DND-41 (cell line): ENCODE measurements at regions not wholly inside any gene's neighbourhood (a gene's known extent, or its start where the extent isn't known, plus 50 kb on each side); places are given as distances from the start of the nearest gene placed in this dataset.

Source experiments
- ATAC-seq: fragments of 200-7000 bp; cut with Tn5 transposase; 3 replicates; pipeline ENCODE4 v1.9.1; 2021; ENCODE audit warnings: low read depth; ENCODE audit not compliant: insufficient read depth
- DNase-seq: peaks from one replicate; pipeline ENCODE4 v3.0.0-alpha.2; 2020
- H2AFZ ChIP-seq: 2 replicates; pipeline ENCODE4 v1.6.0; 2012; ENCODE audit warnings: low read depth, low read length
- H3K27ac ChIP-seq: 2 replicates; pipeline ENCODE4 v1.5.1; 2012; ENCODE audit warnings: low read length, inconsistent platforms
- H3K27me3 ChIP-seq: fragments of 200-600 bp; sonication (generic); 2 replicates; pipeline ENCODE4 v1.6.0; 2012; ENCODE audit warnings: low read length, mild to moderate bottlenecking, inconsistent platforms; ENCODE audit not compliant: insufficient read depth, poor library complexity
- H3K36me3 ChIP-seq: 2 replicates; pipeline ENCODE4 v1.5.1; 2012; ENCODE audit warnings: low read length, inconsistent platforms; ENCODE audit not compliant: insufficient read depth
- H3K4me1 ChIP-seq: 2 replicates; pipeline ENCODE4 v1.5.1; 2012; ENCODE audit warnings: mild to moderate bottlenecking, low read length; ENCODE audit not compliant: insufficient read depth
- H3K4me2 ChIP-seq: 2 replicates; pipeline ENCODE4 v1.6.0; 2012; ENCODE audit warnings: mild to moderate bottlenecking, moderate library complexity, low read length, inconsistent platforms; ENCODE audit not compliant: insufficient read depth
- H3K4me3 ChIP-seq, 2 experiments: fragments of 200-600 bp in 1 of 2; shearing (Covaris generic) in 1 of 2; 2 replicates each; pipeline ENCODE4 v1.5.1; 2012 to 2016; ENCODE audit warnings: inconsistent platforms in 2 of 2, low read length in 2 of 2, mild to moderate bottlenecking in 2 of 2, low read depth in 1 of 2, moderate library complexity in 1 of 2
- H3K79me2 ChIP-seq: 2 replicates; pipeline ENCODE4 v1.6.0; 2012; ENCODE audit warnings: low read length, inconsistent platforms; ENCODE audit not compliant: insufficient read depth
- H3K9ac ChIP-seq: 2 replicates; pipeline ENCODE4 v1.6.0; 2012; ENCODE audit warnings: low read depth, mild to moderate bottlenecking, inconsistent platforms, low read length, moderate library complexity
- H3K9me3 ChIP-seq: 2 replicates; pipeline ENCODE4 v1.5.1; 2012; ENCODE audit warnings: low read length, moderate library complexity, mild to moderate bottlenecking, inconsistent platforms; ENCODE audit not compliant: insufficient read depth, severe bottlenecking
- H4K20me1 ChIP-seq: 2 replicates; pipeline ENCODE4 v1.6.0; 2012; ENCODE audit warnings: low read length; ENCODE audit not compliant: insufficient read depth
- EZH2 ChIP-seq: IDR thresholded peaks from 3 replicates; pipeline ENCODE4 v1.6.1; 2012; ENCODE audit warnings: borderline replicate concordance, low read depth, mild to moderate bottlenecking, moderate library complexity, low read length, inconsistent platforms; ENCODE audit not compliant: severe bottlenecking
- TF ChIP-seq, protein P1 (sequence below): IDR thresholded peaks from 2 replicates; pipeline ENCODE4 v1.5.1; 2012; ENCODE audit warnings: borderline replicate concordance, low read length, moderate library complexity, mild to moderate bottlenecking; ENCODE audit not compliant: poor library complexity, severe bottlenecking; ENCODE audit errors: extremely low read depth

DNA sequence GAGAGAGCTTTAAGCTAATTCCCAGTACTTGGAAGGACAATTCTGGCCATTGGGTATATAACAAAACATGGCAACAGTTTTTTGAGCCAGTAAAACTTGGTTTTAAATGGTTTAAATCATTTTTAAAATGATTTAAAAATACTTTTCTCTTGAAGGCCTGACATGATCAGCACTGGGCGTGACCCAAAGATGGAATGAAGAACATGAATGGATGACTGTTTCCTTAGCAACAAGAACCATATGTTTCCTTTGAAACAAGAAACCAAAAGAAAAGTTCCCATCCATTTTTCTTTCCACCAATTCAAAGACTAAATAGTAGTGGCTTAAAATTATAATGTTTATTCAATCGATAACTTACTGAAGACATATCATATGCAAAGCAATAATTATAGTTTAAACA, 348.3 kb upstream of the FIGN start:
- H3K9ac ChIP-seq, result no peak overlapping the region
- H2AFZ ChIP-seq, result no peak overlapping the region
- no peaks in the 10 kb centered on the region for H3K79me2 ChIP-seq
- H3K27me3 ChIP-seq, result no peaks in the 10 kb centered on the region
- H3K4me2 ChIP-seq, result no peak overlapping the region
- no peak for ATAC-seq
- H3K4me1 ChIP-seq, result no peaks in the 10 kb centered on the region
- DNase-seq, result no peak
- TF ChIP-seq EZH2, result no peak
- TF ChIP-seq, protein P1, sequence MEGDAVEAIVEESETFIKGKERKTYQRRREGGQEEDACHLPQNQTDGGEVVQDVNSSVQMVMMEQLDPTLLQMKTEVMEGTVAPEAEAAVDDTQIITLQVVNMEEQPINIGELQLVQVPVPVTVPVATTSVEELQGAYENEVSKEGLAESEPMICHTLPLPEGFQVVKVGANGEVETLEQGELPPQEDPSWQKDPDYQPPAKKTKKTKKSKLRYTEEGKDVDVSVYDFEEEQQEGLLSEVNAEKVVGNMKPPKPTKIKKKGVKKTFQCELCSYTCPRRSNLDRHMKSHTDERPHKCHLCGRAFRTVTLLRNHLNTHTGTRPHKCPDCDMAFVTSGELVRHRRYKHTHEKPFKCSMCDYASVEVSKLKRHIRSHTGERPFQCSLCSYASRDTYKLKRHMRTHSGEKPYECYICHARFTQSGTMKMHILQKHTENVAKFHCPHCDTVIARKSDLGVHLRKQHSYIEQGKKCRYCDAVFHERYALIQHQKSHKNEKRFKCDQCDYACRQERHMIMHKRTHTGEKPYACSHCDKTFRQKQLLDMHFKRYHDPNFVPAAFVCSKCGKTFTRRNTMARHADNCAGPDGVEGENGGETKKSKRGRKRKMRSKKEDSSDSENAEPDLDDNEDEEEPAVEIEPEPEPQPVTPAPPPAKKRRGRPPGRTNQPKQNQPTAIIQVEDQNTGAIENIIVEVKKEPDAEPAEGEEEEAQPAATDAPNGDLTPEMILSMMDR, result no peak
- no peaks in the 10 kb centered on the region for H3K36me3 ChIP-seq
- H3K9me3 ChIP-seq, result no peaks in the 10 kb centered on the region
- H3K27ac ChIP-seq, result no peak overlapping the region
- no peaks in the 10 kb centered on the region for H4K20me1 ChIP-seq
- H3K4me3 ChIP-seq, result no peak overlapping the region

DNA sequence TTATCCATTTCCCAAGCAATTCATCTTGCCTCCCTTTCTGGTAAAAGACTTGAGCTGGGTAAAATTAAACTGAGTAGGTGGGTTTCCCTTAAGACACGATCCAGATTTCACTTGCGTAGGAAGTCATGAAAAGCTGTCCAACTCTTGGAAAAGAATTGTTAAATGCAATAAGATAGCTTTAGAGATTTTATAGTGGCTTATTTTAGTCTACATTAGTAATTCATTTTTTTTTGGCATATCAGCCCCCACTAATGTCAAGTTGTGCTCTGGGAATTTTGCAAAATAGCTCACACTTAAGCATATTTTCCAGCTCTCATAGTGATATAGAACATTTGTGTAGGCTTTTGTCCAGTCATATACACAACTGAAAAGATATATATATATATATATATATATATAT, 344.7 kb upstream of the FIGN start:
- no peak overlapping the region for H2AFZ ChIP-seq

DNA sequence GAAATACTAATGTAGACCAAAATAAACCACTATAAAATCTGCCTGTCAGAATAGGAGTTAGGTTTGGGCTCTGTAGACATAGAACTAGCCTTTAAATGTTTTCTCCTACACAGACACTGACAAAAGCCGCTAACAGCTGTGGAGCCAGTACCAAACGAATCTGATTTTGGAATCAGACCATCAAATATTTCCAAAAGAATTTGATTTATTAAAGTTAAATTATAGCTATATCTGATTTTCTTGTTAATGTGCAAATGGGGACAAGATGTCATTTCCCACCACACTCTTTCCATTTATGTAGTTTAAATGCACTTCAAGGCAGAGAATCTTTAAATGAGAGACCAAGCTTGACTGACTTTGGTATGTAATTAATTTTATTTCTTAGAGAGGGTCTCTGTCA, 343.4 kb upstream of the FIGN start:
- no peak overlapping the region for H3K27ac ChIP-seq
- H3K27me3 ChIP-seq, result no peaks in the 10 kb centered on the region
- H3K4me1 ChIP-seq, result no peaks in the 10 kb centered on the region
- no peaks in the 10 kb centered on the region for H4K20me1 ChIP-seq
- H2AFZ ChIP-seq, result no peak overlapping the region
- no peak overlapping the region for H3K9ac ChIP-seq
- no peak for TF ChIP-seq EZH2
- TF ChIP-seq, protein P1, result no peak
- H3K4me2 ChIP-seq, result no peak overlapping the region
- no peaks in the 10 kb centered on the region for H3K79me2 ChIP-seq
- ATAC-seq (no peak), DNase-seq (no peak)
- H3K4me3 ChIP-seq, result no peak overlapping the region
- H3K9me3 ChIP-seq, result no peaks in the 10 kb centered on the region
- no peaks in the 10 kb centered on the region for H3K36me3 ChIP-seq

More for the DNA sequence above, 344.7 kb upstream of the FIGN start:
- Histone ChIP-seq H3K27ac (no peak overlapping the region), H3K4me2 (no peak overlapping the region), H3K27me3 (no peaks in the 10 kb centered on the region), H3K4me1 (no peaks in the 10 kb centered on the region), H3K4me3 (no peak overlapping the region), H3K9me3 (no peaks in the 10 kb centered on the region), H3K79me2 (no peaks in the 10 kb centered on the region), H3K9ac (no peak overlapping the region), H3K36me3 (no peaks in the 10 kb centered on the region), H4K20me1 (no peaks in the 10 kb centered on the region)
- DNase-seq (no peak), ATAC-seq (no peak)
- TF ChIP-seq, protein P1, result no peak
- TF ChIP-seq EZH2, result no peak

DNA sequence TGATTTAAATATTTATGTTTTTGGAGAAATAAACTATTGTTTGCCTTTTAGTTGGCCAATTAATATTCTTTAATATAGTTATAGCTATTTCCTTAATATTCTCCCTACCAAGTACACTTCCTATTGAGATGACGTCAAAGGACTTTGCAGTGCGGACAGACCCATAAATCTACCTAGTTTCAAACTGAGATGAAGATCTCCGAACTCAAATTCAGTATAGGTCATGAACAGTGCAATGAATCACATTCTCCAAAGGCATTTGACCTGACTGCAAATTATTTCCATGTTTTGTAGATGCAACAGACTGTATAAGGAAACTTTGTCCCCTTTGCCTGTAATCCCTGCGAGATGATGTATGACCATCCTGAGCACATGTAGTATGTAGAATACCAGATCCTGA, 342.6 kb upstream of the FIGN start:
- no peak for ATAC-seq
- no peaks in the 10 kb centered on the region for H3K27me3 ChIP-seq
- TF ChIP-seq EZH2, result no peak
- TF ChIP-seq, protein P1, result no peak
- H3K36me3 ChIP-seq, result no peaks in the 10 kb centered on the region
- no peaks in the 10 kb centered on the region for H4K20me1 ChIP-seq
- no peaks in the 10 kb centered on the region for H3K4me1 ChIP-seq
- H3K4me2 ChIP-seq, result no peak overlapping the region
- no peak overlapping the region for H3K9ac ChIP-seq
- no peak overlapping the region for H2AFZ ChIP-seq
- no peak overlapping the region for H3K27ac ChIP-seq
- no peaks in the 10 kb centered on the region for H3K9me3 ChIP-seq
- no peak overlapping the region for H3K4me3 ChIP-seq
- H3K79me2 ChIP-seq, result no peaks in the 10 kb centered on the region
- no peak for DNase-seq
